GM23248 (cell line): ENCODE measurements at regions not wholly inside any gene's neighbourhood (a gene's known extent, or its start where the extent isn't known, plus 50 kb on each side); places are given as distances from the start of the nearest gene placed in this dataset.

Source experiments
- DNase-seq: peaks from one replicate; pipeline ENCODE4 v3.0.0-alpha.2; 2015
- H2AFZ ChIP-seq: fragments of 200-600 bp; sonication (generic); 2 replicates; pipeline ENCODE4 v1.6.1; 2016; ENCODE audit warnings: antibody characterized with exemption
- H3F3A ChIP-seq: fragments of 200-600 bp; sonication (generic); 2 replicates; pipeline ENCODE4 v1.6.1; 2016; ENCODE audit warnings: mild to moderate bottlenecking, antibody characterized with exemption, mixed run types; ENCODE audit not compliant: insufficient read depth
- H3K27ac ChIP-seq: fragments of 200-600 bp; sonication (generic); 2 replicates; pipeline ENCODE4 v1.5.1; 2016; ENCODE audit warnings: mild to moderate bottlenecking
- H3K27me3 ChIP-seq: fragments of 200-600 bp; sonication (generic); replicated peaks from 2 replicates; pipeline ENCODE4 v1.6.1; 2016; ENCODE audit warnings: mild to moderate bottlenecking; ENCODE audit not compliant: insufficient read depth
- H3K36me3 ChIP-seq: fragments of 200-600 bp; sonication (generic); 2 replicates; pipeline ENCODE4 v1.6.1; 2016; ENCODE audit warnings: low read depth, mild to moderate bottlenecking
- H3K4me1 ChIP-seq: fragments of 200-600 bp; sonication (generic); 2 replicates; pipeline ENCODE4 v1.6.1; 2016; ENCODE audit warnings: mild to moderate bottlenecking; ENCODE audit not compliant: insufficient read depth
- H3K4me2 ChIP-seq: fragments of 200-600 bp; sonication (generic); one replicate; pipeline ENCODE4 v1.6.1; 2016; ENCODE audit warnings: mild to moderate bottlenecking; ENCODE audit not compliant: unreplicated experiment
- H3K4me3 ChIP-seq: fragments of 200-600 bp; sonication (generic); 2 replicates; pipeline ENCODE4 v1.5.1; 2016; ENCODE audit warnings: mild to moderate bottlenecking
- H3K79me2 ChIP-seq: fragments of 200-600 bp; sonication (generic); 2 replicates; pipeline ENCODE4 v1.6.1; 2016; ENCODE audit warnings: mild to moderate bottlenecking; ENCODE audit not compliant: insufficient read depth
- H3K9ac ChIP-seq: fragments of 200-600 bp; sonication (generic); 2 replicates; pipeline ENCODE4 v1.6.1; 2016; ENCODE audit warnings: mild to moderate bottlenecking
- H3K9me2 ChIP-seq: fragments of 200-600 bp; sonication (generic); 2 replicates; pipeline ENCODE4 v1.6.1; 2016; ENCODE audit warnings: mixed run types, mild to moderate bottlenecking, moderate library complexity; ENCODE audit not compliant: insufficient read depth
- H3K9me3 ChIP-seq: fragments of 200-600 bp; sonication (generic); one replicate; pipeline ENCODE4 v1.6.1; 2017; ENCODE audit warnings: low read depth
- H4K20me1 ChIP-seq: fragments of 200-600 bp; sonication (generic); 2 replicates; pipeline ENCODE4 v1.6.0; 2016; ENCODE audit not compliant: insufficient read depth
- EZH2 ChIP-seq: fragments of 200-600 bp; sonication (generic); IDR thresholded peaks from 2 replicates; pipeline ENCODE4 v1.6.1; 2018; ENCODE audit warnings: antibody characterized with exemption, mild to moderate bottlenecking; ENCODE audit not compliant: insufficient read depth, poor library complexity, severe bottlenecking
- EZH2phosphoT487 ChIP-seq: fragments of 200-600 bp; sonication (generic); IDR thresholded peaks from 2 replicates; pipeline ENCODE4 v1.6.1; 2018; ENCODE audit warnings: antibody characterized with exemption, moderate library complexity, mild to moderate bottlenecking, low read depth; ENCODE audit not compliant: insufficient read depth
- WGBS, 2 experiments: methylation state at CpG; one replicate each; pipeline ENCODE4 v1.1.6; 2015 to 2017; ENCODE audit warnings: low lambda C conversion rate in 2 of 2, low coverage in 1 of 2; ENCODE audit errors: missing lambda C conversion rate in 2 of 2; 5-methylcytosine and 5-hydroxymethylcytosine counted together
- in situ Hi-C: fragments of 300-500 bp; cut with MboI; formaldehyde crosslinking; loops from 2 replicates; pipeline ENCODE4 v1.15.0; 2020

DNA sequence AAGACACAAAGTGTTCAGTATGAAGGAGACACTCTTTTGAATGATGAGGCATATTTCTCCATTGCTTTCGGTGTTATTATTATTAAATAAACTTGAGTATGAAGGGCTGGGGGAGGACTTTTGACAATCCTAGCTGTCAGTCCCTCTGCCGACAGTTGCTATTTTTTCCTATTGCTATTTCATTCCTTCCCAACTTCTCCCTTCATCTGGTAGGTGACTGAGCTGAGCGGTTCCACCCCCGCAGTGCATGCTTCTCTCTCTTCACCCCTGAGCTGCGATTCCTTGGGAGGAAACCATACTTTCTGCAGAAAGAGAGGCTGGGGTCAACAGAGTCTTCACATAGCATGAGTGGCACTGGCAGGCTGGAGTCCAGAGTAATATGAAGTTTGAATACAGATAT lies 261.2 kb upstream of the TAC1 start:
- WGBS, 2 experiments, result 31 to 39% methylated on average over 5 of the region's 5 CpGs
- Histone ChIP-seq H4K20me1 (no peaks in the 10 kb centered on the region), H3K27me3 (no peaks in the 10 kb centered on the region), H3K9me2 (no peaks in the 10 kb centered on the region), H3K9me3 (no peaks in the 10 kb centered on the region), H3K27ac (no peak overlapping the region), H3F3A (no peaks in the 10 kb centered on the region), H3K4me3 (no peak overlapping the region), H3K4me2 (no peak overlapping the region), H3K36me3 (no peaks in the 10 kb centered on the region), H3K79me2 (no peaks in the 10 kb centered on the region), H3K4me1 (no peaks in the 10 kb centered on the region), H3K9ac (no peak overlapping the region), H2AFZ (no peak overlapping the region)
- in situ Hi-C loops, result no loop called here
- TF ChIP-seq EZH2phosphoT487 (no peak), EZH2 (no peak)
- DNase-seq, result no peak

DNA sequence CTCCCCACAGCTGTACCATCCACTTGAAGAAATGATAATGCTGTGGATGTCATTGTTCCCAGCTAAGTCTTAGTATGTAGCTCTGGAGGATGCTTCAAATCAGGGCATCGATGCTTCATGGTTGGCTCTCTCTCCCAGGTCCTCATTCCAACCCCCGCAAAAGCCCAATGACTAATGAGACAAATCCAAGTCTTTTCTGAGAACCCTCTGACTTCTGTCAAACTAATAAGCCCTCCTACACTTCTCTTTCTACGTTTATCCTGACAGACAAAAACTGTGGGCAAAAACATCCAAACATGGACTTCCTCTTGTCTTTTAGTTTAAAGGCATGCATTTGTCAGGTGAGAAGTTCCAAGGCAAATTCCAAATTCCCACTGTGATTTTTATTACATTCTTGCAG lies 260.4 kb upstream of the TAC1 start:
- TF ChIP-seq EZH2phosphoT487 (no peak), EZH2 (no peak)

DNA sequence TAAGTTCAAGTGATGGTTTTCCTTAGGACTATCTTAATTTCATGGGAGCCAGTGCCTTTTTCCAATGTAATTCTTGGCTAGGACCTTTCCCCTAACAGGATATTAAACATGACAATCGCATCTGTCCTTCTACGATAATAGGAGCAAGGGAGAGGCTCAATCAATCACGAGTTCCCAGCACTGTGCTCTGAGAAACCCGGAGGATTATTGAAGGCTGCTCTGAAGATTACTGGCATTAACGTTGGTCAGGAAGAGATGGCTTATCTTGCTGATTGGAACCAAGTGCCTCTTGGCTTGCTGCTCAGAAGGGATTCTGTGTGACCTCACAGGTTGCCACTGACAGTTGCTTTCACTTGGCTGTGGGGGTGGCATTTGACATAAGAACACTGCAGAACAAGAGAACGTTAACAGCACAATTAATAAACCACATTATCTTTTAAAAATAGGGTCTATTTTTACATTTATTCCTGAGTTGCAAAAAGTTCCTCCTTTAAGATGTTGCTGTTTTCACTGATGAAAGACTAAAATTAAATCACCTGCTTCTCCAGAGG lies 252.1 kb upstream of the TAC1 start:
- Histone ChIP-seq H2AFZ (no peak overlapping the region), H3K36me3 (no peaks in the 10 kb centered on the region), H3K9me3 (no peaks in the 10 kb centered on the region), H3K27ac (no peak overlapping the region), H3F3A (no peaks in the 10 kb centered on the region), H3K79me2 (no peaks in the 10 kb centered on the region), H3K4me3 (no peak overlapping the region), H3K4me2 (no peak overlapping the region), H3K9ac (no peak overlapping the region), H3K9me2 (no peaks in the 10 kb centered on the region), H4K20me1 (no peaks in the 10 kb centered on the region), H3K27me3 (no peaks in the 10 kb centered on the region), H3K4me1 (no peaks in the 10 kb centered on the region)
- WGBS, 2 experiments, result 0 to 1% methylated on average over 6 of the region's 6 CpGs
- TF ChIP-seq EZH2phosphoT487, result no peak
- TF ChIP-seq EZH2, result no peak
- no peak for DNase-seq
- in situ Hi-C loops, result no loop called here

More for the DNA sequence above, 260.4 kb upstream of the TAC1 start:
- Histone ChIP-seq H3F3A (no peaks in the 10 kb centered on the region), H3K4me3 (no peak overlapping the region), H3K27ac (no peak overlapping the region), H3K9me2 (no peaks in the 10 kb centered on the region), H3K9me3 (no peaks in the 10 kb centered on the region), H3K9ac (no peak overlapping the region), H3K27me3 (no peaks in the 10 kb centered on the region), H3K4me2 (no peak overlapping the region), H4K20me1 (no peaks in the 10 kb centered on the region), H3K36me3 (no peaks in the 10 kb centered on the region), H3K4me1 (no peaks in the 10 kb centered on the region), H2AFZ (no peak overlapping the region), H3K79me2 (no peaks in the 10 kb centered on the region)
- WGBS, 2 experiments, result 11 to 21% methylated on average over 3 of the region's 3 CpGs
- DNase-seq, result no peak
- in situ Hi-C loops, result no loop called here

DNA sequence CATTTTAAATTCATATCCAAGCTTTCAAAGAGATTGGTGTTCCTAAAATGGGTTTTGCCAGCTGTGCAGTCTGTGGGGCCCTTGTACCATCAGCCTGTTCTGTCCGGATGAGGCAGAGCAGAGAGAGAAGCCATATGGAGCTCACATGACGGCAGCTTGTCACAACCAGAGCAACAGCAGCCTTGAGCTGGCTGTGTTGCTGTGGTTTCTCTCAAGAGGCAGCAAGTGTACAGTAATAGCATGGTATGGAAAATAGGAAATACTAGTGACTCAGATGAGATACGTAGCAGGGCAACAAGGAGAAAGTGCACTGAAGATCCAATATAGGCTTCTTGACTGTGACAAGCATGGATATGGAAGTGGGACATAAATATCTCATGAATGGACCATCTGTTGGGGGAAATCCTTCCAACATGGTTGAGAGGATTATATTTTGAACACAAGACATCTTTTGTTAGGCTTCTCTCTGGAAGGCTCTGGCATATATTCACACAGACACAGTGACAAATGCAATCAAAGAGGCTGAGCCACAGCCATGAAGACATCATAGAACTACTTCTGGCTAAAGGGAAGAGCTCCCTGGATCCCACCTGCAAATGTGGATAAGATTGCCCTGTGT lies 251.0 kb upstream of the TAC1 start:
- H3K4me3 ChIP-seq, result no peak overlapping the region
- no peak overlapping the region for H3K9ac ChIP-seq
- no peaks in the 10 kb centered on the region for H4K20me1 ChIP-seq
- no peaks in the 10 kb centered on the region for H3K9me3 ChIP-seq
- no peaks in the 10 kb centered on the region for H3K4me1 ChIP-seq
- no peaks in the 10 kb centered on the region for H3F3A ChIP-seq
- H3K4me2 ChIP-seq, result no peak overlapping the region
- no peaks in the 10 kb centered on the region for H3K36me3 ChIP-seq
- no peak overlapping the region for H2AFZ ChIP-seq
- 3 to 11% methylated on average over 3 of the region's 3 CpGs for WGBS, 2 experiments
- H3K79me2 ChIP-seq, result no peaks in the 10 kb centered on the region
- H3K27me3 ChIP-seq, result no peaks in the 10 kb centered on the region
- in situ Hi-C loops, result no loop called here
- H3K9me2 ChIP-seq, result no peaks in the 10 kb centered on the region
- TF ChIP-seq EZH2, result no peak
- DNase-seq, result no peak
- H3K27ac ChIP-seq, result no peak overlapping the region
